ENCODE measurements at regions not wholly inside any gene's neighbourhood (a gene's known extent, or its start where the extent isn't known, plus 50 kb on each side); places are given as distances from the start of the nearest gene placed in this dataset.

GRCh38 chr15:66620341-66620740, 54.5 kb upstream of the LCTL start:
- Histone ChIP-seq H3K9me3 (ENCODE audit: control insufficient read depth, insufficient read depth, low read length) (no peaks in the 10 kb centered on the region), H3F3A (ENCODE audit: control insufficient read depth, insufficient read depth) (no peaks in the 10 kb centered on the region), H3K4me3 (ENCODE audit: low read length) (no peak overlapping the region), H3K4me2 (ENCODE audit: low read length) (no peak overlapping the region), H3K36me3 (ENCODE audit: control insufficient read depth, low read length) (no peaks in the 10 kb centered on the region), H3K27me3 (ENCODE audit: control insufficient read depth, low read length) (no peaks in the 10 kb centered on the region), H4K20me1 (ENCODE audit: control insufficient read depth, insufficient read depth, low read depth, low read length) (no peaks in the 10 kb centered on the region), H3K79me2 (ENCODE audit: control insufficient read depth, low read length) (no peaks in the 10 kb centered on the region), H3K4me1 (ENCODE audit: control insufficient read depth, low read length) (peaks cover 24% of the 10 kb centered on the region), H3K27ac (ENCODE audit: low read depth, low read length) (no peak overlapping the region), H3K9me2 (replicated peaks; ENCODE audit: control insufficient read depth, low read length) (no peaks in the 10 kb centered on the region)
- TF ChIP-seq EZH2phosphoT487 (IDR thresholded peaks at IDR 0.05; ENCODE audit: borderline replicate concordance, low read length) (no peak), CTCF (IDR thresholded peaks at IDR 0.05; ENCODE audit: low read depth, low read length, poor library complexity, severe bottlenecking) (no peak)

- H4K20me1 ChIP-seq (ENCODE audit: control insufficient read depth, insufficient read depth, low read depth, low read length) = no peaks in the 10 kb centered on the region
- no peaks in the 10 kb centered on the region for H3K9me3 ChIP-seq (ENCODE audit: control insufficient read depth, insufficient read depth, low read length)
- H3K79me2 ChIP-seq (ENCODE audit: control insufficient read depth, low read length) = no peaks in the 10 kb centered on the region
- H3K4me1 ChIP-seq (ENCODE audit: control insufficient read depth, low read length) = peaks cover 19% of the 10 kb centered on the region
- H3F3A ChIP-seq (ENCODE audit: control insufficient read depth, insufficient read depth) = no peaks in the 10 kb centered on the region
- H3K9me2 ChIP-seq (replicated peaks; ENCODE audit: control insufficient read depth, low read length) = no peaks in the 10 kb centered on the region
- H3K4me2 ChIP-seq (ENCODE audit: low read length) = no peak overlapping the region
- no peaks in the 10 kb centered on the region for H3K27me3 ChIP-seq (ENCODE audit: control insufficient read depth, low read length)
- no peaks in the 10 kb centered on the region for H3K36me3 ChIP-seq (ENCODE audit: control insufficient read depth, low read length)
- H3K27ac ChIP-seq (ENCODE audit: low read depth, low read length) = no peak overlapping the region
- TF ChIP-seq EZH2phosphoT487 (IDR thresholded peaks at IDR 0.05; ENCODE audit: borderline replicate concordance, low read length) (no peak), CTCF (IDR thresholded peaks at IDR 0.05; ENCODE audit: low read depth, low read length, poor library complexity, severe bottlenecking) (no peak)
- no peak overlapping the region for H3K4me3 ChIP-seq (ENCODE audit: low read length)
These were observed 55.0 kb upstream of the LCTL start for GRCh38 chr15:66620744-66621344.

GRCh38 chr15:66621491-66622467, 56.0 kb upstream of the LCTL start:
- H3K9me3 ChIP-seq (ENCODE audit: control insufficient read depth, insufficient read depth, low read length) = no peaks in the 10 kb centered on the region
- no peaks in the 10 kb centered on the region for H3K9me2 ChIP-seq (replicated peaks; ENCODE audit: control insufficient read depth, low read length)
- TF ChIP-seq CTCF (IDR thresholded peaks at IDR 0.05; ENCODE audit: low read depth, low read length, poor library complexity, severe bottlenecking) (no peak), EZH2phosphoT487 (IDR thresholded peaks at IDR 0.05; ENCODE audit: borderline replicate concordance, low read length) (no peak)
- H3K4me3 ChIP-seq (ENCODE audit: low read length) = no peak overlapping the region
- H4K20me1 ChIP-seq (ENCODE audit: control insufficient read depth, insufficient read depth, low read depth, low read length) = no peaks in the 10 kb centered on the region
- no peaks in the 10 kb centered on the region for H3K79me2 ChIP-seq (ENCODE audit: control insufficient read depth, low read length)
- no peaks in the 10 kb centered on the region for H3K36me3 ChIP-seq (ENCODE audit: control insufficient read depth, low read length)
- peaks cover 11% of the 10 kb centered on the region for H3K4me1 ChIP-seq (ENCODE audit: control insufficient read depth, low read length)
- no peak overlapping the region for H3K4me2 ChIP-seq (ENCODE audit: low read length)
- no peaks in the 10 kb centered on the region for H3K27me3 ChIP-seq (ENCODE audit: control insufficient read depth, low read length)
- no peaks in the 10 kb centered on the region for H3F3A ChIP-seq (ENCODE audit: control insufficient read depth, insufficient read depth)
- H3K27ac ChIP-seq (ENCODE audit: low read depth, low read length) = no peak overlapping the region
